ENCODE measurements at regions not wholly inside any gene's neighbourhood (a gene's known extent, or its start where the extent isn't known, plus 50 kb on each side); places are given as distances from the start of the nearest gene placed in this dataset.

DNA sequence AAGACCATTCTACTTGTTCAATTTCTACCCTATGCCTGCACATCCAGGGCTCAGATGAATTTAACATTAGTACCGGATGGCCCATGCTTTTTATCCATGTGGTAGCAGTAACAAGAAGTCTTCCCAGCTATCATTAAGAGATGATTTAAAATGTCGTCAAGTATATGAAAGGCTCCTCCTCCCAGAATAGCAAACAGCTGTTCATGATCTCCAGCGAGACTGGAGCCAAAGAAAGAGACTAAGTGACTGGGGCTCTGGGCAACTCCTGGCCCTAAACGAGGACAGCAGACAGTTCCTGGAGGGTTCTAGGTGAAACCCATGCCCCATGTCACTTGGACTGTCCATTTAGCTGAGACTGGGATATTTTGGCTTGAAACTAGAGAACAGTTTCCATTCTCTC, 160.8 kb downstream of the CDC5L start:
- intact Hi-C loops (cut with DNase I) = no loop called here
- Histone ChIP-seq H3K9me3 (no peaks in the 10 kb centered on the region), H3K4me3 (no peak overlapping the region), H3K27me3 (no peaks in the 10 kb centered on the region), H3K4me1 (no peaks in the 10 kb centered on the region), H3K27ac (no peak overlapping the region), H3K36me3 (no peaks in the 10 kb centered on the region)
- TF ChIP-seq POLR2A (IDR thresholded peaks at IDR 0.05) = no peak
- no peak for TF ChIP-seq CTCF (IDR thresholded peaks at IDR 0.05)
- no peak for TF ChIP-seq POLR2AphosphoS5 (IDR thresholded peaks at IDR 0.05; ENCODE audit: insufficient read depth in 1 of 2, low read depth in 1 of 2)
- no peak for DNase-seq (ENCODE audit: extremely low spot score in 2 of 2)

DNA sequence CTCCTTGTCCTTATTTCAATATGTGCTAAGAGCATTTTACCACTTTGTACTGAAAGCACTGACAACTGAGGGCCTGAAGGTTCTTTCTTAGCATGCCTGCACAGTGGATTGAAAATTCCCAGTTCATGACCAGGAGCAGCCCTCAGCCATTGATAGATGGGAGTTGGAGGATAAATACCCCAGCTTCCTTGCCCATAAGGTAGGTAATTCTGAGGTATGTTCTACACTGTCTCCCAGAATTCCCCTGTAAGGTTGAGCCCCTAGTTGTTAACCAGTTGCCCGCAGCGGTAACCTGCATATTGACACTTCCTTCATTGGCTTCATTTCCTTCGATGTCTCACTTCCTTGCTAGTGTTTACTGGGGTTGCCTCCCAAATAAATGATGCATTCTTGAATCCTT, 162.0 kb downstream of the CDC5L start:
- Histone ChIP-seq H3K27me3 (no peaks in the 10 kb centered on the region), H3K4me1 (no peaks in the 10 kb centered on the region)
- TF ChIP-seq POLR2A (IDR thresholded peaks at IDR 0.05) (no peak), CTCF (IDR thresholded peaks at IDR 0.05) (no peak), POLR2AphosphoS5 (IDR thresholded peaks at IDR 0.05; ENCODE audit: insufficient read depth in 1 of 2, low read depth in 1 of 2) (no peak)

DNA sequence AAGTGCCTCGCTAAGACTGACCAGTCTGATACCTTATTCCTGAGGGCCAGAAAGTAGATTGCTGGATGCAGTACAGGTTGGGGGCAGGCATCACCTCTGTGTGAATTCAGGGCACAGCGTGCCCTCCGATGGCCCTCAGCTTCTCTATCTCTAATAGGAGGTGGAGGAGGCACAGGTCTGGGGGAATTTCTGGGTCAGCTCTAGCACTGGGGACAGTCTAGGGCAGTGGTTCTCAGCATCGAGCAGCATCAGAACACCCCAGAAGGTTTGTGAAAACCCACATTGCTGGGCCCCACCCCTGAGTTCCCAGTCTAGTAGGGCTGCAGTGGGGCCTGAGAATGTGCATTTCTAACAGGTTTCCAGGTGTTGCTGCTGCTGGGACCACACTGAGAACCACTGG, 166.7 kb downstream of the CDC5L start:
- H3K27me3 ChIP-seq = no peaks in the 10 kb centered on the region
- H3K4me1 ChIP-seq = no peaks in the 10 kb centered on the region
- TF ChIP-seq POLR2AphosphoS5 (IDR thresholded peaks at IDR 0.05; ENCODE audit: insufficient read depth in 1 of 2, low read depth in 1 of 2) (no peak), POLR2A (IDR thresholded peaks at IDR 0.05) (no peak), CTCF (IDR thresholded peaks at IDR 0.05) (no peak)
- H3K9me3 ChIP-seq = no peaks in the 10 kb centered on the region
- no peak overlapping the region for H3K27ac ChIP-seq
- no peaks in the 10 kb centered on the region for H3K36me3 ChIP-seq
- no peak for DNase-seq (ENCODE audit: extremely low spot score in 2 of 2)
- intact Hi-C loops (cut with DNase I) = no loop called here
- H3K4me3 ChIP-seq = no peak overlapping the region

More for the DNA sequence above, 162.0 kb downstream of the CDC5L start:
- Histone ChIP-seq H3K27ac (no peak overlapping the region), H3K4me3 (no peak overlapping the region), H3K36me3 (no peaks in the 10 kb centered on the region), H3K9me3 (no peaks in the 10 kb centered on the region)
- intact Hi-C loops (cut with DNase I) = no loop called here
- no peak for DNase-seq (ENCODE audit: extremely low spot score in 2 of 2)

DNA sequence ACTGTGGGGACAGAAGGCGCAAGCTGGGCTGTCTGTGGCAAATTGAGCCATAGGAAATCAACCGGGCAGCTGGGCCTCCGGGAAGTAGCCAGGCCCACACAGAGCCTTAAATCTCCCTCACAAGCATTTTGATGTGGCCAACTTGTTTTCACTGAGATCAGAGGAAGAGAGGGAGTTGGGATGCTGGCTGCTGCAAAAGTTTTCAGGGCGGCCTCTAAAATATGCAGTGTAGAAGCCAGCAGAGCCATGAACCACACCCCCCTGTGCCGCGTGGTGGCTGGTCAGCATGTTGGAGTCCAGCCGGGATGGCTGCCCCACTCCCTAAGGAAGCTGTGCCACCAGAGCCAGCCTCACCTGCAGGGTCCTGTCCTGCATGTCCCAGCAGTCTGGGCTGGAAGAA, 167.4 kb downstream of the CDC5L start:
- TF ChIP-seq POLR2AphosphoS5 (IDR thresholded peaks at IDR 0.05; ENCODE audit: insufficient read depth in 1 of 2, low read depth in 1 of 2) (no peak), CTCF (IDR thresholded peaks at IDR 0.05) (no peak), POLR2A (IDR thresholded peaks at IDR 0.05) (no peak)
- no peak for DNase-seq (ENCODE audit: extremely low spot score in 2 of 2)
- Histone ChIP-seq H3K4me3 (no peak overlapping the region), H3K9me3 (no peaks in the 10 kb centered on the region), H3K27ac (no peak overlapping the region), H3K27me3 (no peaks in the 10 kb centered on the region), H3K4me1 (no peaks in the 10 kb centered on the region), H3K36me3 (no peaks in the 10 kb centered on the region)
- intact Hi-C loops (cut with DNase I) = no loop called here

DNA sequence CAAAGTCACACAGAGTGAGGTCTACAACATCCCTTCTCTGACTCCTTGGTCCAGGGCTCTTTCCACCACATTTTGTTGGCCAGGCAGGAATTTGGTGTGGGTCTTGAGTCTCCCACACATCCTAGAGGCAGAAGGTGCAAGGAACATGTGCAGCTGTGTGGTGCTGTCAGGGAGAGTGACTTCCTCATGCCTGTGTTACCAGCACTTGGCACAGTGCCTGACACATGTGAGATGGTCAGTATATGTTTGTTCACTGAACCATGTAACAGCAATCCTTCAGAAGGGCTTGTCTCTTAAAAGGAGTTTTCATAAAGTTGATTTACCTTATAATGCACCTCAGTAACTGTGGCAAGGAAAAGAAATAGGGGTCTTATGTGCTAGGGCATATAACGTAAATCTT, 168.5 kb downstream of the CDC5L start:
- intact Hi-C loops (cut with DNase I) = no loop called here

More for the DNA sequence above, 168.5 kb downstream of the CDC5L start:
- no peak overlapping the region for H3K27ac ChIP-seq
- TF ChIP-seq POLR2AphosphoS5 (IDR thresholded peaks at IDR 0.05; ENCODE audit: insufficient read depth in 1 of 2, low read depth in 1 of 2) = no peak
- TF ChIP-seq CTCF (IDR thresholded peaks at IDR 0.05) = no peak
- TF ChIP-seq POLR2A (IDR thresholded peaks at IDR 0.05) = no peak
- H3K9me3 ChIP-seq = no peaks in the 10 kb centered on the region
- no peaks in the 10 kb centered on the region for H3K36me3 ChIP-seq
- DNase-seq (ENCODE audit: extremely low spot score in 2 of 2) = no peak
- H3K4me3 ChIP-seq = no peak overlapping the region
- no peaks in the 10 kb centered on the region for H3K27me3 ChIP-seq
- H3K4me1 ChIP-seq = peaks cover 3% of the 10 kb centered on the region

All from vagina (tissue), 2 donors.